HuH-7 (cell line): ENCODE measurements at regions not wholly inside any gene's neighbourhood (a gene's known extent, or its start where the extent isn't known, plus 50 kb on each side); places are given as distances from the start of the nearest gene placed in this dataset.
A peak's percentile ranks its signal among the peaks of the same experiment; 100 is the strongest.
"Not testable (repeated sequence)": the region's sequence is repeated elsewhere in the genome, so short reads cannot be mapped to it uniquely, and the experiment has no call there.

Experiments
- DNase-seq: peaks from one replicate; pipeline ENCODE4 v3.0.0; 2011; ENCODE audit warnings: low spot score

DNA sequence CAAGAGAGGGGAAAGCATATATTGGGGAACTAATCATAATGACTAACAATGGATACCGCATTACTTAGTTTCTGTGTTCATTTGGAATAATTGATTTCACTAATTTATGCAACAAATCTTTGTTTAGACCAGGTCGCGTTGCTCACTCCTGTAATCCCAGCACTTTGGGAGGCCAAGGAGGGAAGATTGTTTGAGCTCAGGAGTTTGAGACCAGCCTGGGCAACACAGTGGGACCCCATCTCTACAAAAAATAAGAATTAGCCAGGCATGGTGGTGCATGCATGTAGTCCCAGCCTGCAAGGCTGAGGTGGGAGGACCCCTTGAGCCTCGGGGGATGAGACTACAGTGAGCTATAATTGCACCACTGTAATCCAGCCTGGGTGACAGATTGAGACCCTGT, 585.7 kb upstream of the CBLB start:
- DNase-seq = no peak

DNA sequence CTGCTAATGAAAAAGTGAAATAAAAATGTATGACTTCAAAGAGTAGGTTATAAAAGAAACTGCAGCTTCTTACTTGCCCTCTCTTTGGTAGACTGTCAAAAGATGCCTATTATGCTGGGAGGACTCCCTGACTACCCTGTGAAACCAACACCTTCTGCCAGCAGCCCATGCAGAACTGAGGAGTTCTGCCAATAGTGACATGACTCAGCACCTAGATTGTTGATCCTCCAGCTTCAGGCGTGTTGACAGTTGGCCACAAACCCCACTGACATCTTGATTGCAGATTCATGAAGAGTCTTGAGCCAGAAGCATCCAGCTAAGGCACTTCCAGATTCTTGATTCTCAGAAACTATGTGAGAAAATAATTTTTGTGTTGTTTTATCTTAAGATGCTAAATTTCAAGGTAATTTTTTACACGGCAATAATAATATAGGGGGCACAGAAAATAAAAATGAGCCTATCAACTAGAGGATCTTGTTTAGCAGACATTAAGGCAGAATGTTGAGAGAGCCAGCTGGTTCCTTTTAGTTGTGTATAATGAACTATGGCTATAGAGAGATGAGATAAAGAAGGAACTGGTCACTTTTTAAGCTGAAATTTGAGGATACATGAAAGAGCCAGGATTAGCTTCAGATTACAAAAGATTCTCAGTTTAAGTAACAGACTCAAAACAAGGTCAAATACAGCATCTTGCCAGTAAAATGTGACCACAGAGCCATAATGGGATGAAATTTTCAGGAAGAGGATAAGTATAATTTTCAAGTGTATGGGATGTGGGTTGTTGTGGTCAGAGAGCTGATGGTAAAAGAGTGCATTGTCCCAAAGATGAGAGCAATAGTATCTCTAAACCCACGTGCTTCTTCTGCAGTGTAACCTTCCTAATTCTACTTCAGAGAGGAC, 588.7 kb upstream of the CBLB start:
- DNase-seq = no peak

DNA sequence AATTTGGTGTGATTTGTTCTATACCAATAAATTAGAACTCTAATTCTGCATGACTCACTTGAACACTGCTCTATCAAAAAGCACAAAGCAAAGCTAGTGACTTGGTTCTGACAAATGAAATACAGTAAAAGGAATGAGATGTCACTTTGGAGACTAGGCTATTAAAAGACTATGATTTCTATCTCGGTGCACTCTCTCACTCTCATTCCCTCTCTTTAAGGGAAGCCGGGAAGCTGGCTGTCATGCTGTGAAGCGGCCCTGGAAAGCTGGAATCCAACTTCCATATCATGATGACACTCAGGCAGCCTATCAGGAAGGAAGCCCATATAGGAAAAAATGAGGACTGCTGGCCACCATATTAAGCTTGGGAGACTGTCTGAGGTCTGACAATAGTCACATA, 590.1 kb upstream of the CBLB start:
- no peak for DNase-seq

DNA sequence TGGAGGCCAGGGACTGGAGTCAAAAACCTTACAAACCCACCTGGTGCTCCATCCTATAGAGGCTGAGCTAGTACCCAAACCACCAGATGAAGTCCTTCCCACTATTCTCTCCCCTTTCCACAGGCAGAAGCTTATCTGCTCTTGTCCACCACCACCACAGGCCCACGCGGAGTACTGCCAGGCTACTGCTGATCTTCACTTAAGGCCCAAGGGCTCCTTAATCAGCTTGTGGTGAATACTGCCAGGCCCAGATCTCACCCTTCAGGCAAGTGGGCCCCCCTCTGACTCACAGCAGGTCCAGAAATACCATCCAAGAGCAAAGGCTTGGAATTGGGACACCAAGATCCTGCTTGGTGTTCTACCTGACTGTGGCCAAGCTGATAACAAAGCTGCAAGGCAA, 598.1 kb upstream of the CBLB start:
- peak; percentile 5 for DNase-seq

DNA sequence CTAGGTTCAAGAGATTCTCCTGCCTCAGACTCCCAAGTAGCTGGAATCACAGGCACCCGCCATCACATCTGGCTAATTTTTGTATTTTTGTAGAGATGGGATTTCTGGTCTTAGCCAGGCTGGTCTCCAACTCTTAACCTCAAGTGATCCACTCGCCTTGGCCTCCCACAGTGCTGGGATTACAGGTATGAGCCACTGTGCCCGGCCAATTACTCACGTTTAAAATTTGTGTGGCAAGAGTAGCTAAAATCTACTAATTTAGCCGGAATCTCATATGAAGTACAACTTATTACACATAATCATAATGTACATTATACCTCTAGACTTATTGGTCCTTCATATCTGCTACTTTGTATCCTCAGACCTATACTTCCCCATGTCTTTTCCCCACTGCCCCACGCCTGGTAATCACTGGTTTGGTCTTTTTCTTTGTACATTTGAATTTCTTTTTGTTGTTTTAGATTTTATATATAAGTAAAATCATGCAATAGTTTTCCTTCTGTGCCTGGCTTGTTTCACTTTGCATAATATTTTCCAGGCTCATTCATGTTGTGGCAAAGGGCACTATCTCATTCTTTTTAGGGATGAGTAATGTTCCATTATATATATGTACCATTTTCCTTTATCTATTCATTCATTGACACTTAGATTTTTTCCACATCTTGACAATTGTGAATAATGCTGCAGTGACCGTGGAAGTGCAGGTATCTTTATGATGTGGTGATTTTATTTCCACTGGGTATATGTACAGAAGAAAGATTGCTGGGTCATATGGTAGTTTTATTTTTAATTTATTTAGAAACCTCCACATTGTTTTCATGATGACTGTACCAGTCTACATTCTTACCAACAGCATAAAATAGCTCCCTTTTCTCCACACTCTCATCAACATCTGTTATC, 605.0 kb upstream of the CBLB start:
- DNase-seq = no peak

DNA sequence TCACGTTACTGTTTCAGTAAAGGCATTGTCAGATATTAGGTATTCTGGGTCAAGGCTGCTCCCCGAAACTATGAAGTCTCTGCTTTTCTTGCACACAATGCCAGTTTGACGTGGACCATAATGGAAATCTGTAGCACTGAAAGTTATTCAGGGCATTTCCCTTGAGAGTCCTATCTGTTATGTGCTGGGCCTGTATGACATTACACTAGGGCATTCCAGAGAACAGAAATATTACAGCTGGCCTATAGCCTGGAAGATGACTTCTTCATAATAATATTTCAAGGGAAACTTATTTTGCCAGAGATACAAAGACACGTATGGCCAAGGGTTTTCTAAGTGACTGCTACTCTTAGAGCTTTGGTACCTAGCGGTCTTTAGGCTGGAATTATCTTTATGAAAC, 613.6 kb upstream of the CBLB start:
- no peak for DNase-seq

DNA sequence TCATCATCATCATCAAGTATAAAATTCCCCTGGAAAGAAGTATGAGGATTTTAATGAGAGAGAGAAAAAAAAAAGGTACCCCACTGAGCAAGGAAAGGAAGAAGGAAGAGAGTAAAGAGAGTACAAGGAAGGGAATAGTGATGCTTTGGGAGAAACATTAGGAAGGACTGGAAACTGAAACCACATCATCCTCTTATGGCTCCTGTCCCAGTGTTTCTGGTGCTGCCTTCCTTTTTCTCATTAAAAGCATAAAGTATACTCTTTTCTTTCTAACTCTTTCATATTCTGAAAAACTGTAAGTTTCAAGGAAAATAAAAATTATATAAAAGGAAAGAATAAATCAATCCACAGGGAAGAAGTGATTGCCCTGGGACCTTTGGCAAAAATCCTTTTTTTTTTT, 616.4 kb upstream of the CBLB start:
- DNase-seq = no peak

DNA sequence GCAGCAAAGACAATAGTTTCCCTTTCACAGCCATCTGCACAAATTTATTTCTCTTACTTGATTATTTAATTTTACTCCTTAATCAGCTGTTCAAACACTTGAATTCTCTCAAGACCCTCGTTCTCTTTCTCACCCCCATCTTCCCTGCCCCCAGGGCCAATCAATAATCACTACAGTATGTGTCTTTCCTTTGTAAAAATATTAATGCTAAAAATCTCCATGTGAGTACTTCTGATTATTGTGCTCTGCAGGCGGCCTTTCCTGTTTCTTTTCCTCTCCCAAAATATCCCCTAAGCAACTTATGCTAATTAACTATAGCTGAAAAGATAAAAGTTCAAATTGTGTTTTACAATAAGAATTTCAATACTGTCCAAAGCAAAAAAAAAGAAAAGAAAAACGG, 617.0 kb upstream of the CBLB start:
- no peak for DNase-seq

DNA sequence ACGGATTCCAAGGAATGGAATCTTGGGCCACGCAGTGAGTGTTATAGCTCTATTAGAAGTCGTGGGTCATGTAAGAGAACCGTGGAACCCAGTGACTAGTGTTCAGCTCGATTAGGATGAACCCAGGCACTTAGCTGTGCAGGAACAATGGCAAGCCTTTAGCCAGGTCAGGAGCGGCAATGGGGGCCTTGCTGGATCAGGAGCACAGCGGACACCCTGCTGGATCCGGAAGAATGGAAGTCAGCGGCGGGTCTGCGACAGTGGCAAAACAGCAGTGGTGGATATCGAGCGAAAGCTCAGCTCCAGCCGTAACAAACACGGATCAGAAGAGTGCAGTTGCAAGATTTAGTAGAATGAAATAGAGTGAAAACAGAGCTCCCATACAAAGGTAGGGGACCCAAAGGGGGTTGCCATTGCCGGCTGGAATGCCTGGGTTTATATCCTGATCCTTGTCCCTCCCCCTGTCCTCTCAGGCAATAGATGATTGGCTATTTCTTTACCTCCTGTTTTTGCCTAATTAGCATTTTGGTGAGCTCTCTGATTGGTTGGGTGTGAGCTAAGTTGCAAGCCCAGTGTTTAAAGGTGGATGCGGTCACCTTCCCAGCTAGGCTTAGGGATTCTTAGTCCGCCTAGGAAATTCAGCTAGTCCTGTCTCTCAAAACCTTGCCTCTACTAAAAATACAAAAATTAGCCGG, 618.3 kb upstream of the CBLB start:
- DNase-seq = not testable (repeated sequence)

DNA sequence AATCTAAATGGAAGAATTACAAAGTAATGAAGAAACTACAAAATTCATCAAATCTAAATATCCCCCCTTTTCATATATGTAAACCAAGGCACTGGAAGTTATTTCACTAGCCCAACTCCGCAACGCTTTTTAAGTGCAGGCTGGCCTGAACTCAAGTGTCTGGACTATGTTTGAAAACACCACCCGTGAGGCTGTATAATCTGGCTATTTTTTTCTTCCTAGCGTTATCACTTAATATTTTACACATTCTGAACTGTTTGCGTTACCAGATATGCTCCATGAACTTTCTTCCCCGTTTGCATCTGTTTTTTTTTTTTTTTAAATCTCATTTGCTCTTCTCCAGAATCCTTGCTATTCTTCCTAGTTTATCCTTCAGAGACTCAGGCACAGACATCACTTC, 619.5 kb upstream of the CBLB start:
- DNase-seq = no peak

DNA sequence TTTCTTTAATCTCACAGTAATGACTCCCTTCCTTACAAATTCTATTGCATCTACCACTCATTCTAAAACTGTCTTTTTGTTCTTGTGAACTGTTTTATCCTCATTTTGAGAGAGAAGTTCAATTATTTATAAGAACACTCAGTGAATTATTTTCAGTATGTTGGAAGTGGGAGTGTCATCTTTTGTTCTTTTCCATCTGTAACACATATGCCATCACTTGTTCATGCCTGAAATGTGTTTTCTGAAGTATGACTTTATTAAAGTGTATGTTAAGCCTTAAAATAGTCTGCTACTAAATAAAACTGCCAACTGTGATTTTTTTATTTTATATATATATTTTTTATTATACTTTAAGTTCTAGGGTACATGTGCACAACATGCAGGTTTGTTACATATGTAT, 623.0 kb upstream of the CBLB start:
- DNase-seq = no peak

DNA sequence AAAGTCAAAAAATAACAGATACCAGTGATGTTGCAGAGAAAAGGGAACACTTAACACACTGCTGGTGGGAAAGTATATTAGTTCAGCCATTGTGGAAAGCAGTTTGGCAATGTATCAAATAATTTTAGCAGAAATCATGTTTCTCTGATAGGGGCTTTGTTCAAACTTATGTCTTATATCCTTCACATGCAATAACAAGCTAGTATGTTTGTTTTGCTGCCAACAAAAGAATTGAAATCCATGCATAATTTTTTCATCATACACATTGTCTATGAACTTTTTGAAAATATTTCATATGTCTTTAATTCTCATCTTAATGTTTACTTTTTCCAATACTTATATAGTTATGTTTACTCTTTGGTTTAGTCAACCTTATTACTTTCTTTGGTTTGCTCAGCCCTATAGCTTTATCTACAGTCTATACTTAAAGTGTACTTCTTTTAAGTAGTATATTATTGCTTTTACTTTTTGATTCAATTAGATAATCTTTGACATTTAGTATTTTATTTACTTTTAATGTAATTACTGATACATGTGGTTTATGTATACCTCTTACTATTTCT, 639.6 kb upstream of the CBLB start:
- no peak for DNase-seq

DNA sequence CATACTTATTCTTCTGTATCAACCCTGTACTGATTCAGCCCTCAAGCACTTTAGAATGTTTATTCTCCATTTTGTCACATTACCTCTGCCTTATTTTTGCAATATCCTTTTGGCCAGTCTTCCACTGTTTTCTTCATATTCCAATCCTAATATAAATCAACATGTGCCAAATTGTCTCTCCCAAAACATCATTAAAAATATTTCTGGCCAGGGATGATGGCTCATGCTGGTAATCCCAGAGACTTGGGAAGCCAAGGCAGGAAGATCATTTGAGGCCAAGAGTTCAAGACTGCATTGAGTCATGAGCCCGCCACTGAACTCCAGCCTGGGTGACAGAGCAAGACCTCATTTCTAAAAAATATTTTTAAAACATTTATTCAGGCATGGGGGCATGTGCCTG, 641.4 kb upstream of the CBLB start:
- no peak for DNase-seq

DNA sequence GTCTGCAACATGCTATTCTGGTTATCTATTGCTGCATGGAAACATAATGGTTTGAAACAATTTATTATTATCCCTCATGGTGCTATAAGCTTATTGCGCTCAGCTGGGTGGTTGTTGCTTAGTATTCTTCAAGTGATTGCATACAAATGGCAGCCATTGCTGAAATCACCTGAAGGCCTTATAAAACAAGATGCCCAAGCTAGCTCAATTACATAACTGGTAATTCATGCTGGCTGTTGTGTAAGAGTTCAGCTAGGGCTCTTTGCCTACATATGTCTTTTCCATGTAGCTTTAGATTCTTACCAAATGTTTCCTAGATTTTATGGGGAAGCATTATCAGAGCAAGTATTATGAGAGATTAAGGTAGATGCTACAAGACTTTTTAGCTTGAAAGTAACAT, 644.0 kb upstream of the CBLB start:
- no peak for DNase-seq

DNA sequence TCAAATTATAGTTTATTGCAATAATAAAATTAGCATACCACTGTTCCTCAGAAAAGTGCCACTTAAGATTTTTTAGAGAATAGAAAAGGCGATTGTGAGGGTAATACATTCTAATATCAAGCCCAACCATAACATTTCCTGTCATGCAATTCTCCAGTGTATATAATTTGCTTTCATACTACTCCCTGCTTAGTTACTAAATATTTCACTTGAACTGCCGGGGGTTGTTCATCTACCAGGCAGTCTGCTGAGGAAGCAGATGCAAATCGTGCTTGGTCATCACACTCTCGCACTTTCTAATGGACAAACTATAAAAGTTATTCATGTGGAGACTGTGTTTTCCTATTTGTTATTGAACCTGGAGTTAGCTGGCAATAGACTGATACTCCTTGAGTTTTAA, 645.6 kb upstream of the CBLB start:
- DNase-seq = no peak

DNA sequence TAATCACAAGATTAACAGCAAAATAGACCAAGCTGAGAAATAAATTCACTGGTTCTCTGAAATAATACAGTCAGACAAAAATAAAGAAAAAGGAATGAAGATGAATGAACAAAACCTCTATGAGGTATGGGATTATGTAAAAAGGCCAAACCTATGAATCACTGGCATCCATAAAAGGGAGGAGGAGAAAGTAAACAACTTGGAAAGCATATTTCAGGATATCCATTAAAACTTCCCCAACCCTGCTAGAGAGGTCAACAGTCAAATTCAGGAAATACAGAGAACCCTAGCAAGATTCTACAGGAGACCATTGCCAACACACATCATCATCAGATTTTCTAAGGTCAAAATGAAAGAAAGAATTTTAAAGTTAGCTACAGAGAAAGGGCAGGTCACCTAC, 649.7 kb upstream of the CBLB start:
- no peak for DNase-seq

DNA sequence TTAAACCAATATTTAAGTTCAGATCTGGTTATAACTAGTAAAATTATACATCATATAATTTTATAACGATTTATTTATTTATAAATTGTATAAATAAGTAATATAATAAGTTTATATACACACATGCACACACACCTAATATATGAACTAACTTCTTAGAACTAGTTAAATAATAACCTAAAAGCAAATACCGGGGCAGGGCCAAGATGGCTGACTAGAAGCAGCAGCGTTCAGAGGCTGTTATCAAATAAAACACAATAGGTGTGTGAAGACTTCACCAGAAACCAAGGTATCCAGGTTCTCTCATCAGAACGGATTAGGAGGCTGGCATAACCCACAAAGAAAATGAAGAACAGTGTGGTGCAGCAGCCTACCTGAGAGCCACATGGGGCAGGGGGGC, 653.6 kb upstream of the CBLB start:
- DNase-seq = no peak

DNA sequence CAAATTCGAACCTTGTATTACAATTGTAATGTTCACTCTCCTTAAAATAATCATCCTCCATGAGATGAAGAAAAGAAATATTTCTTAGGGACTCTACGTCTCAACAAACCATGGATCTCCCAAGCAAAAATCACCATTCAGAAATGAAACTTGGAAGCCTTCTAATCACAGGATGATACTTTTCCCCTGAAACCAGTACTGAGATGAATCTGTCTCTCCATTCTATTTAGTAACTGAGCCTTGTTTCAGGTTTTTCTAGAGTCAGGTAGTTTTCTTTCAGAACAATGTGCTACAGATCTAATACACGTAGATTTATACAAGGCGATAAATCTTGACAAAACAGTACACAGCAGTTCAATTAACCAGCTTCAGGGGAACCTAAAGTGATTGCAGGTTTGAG, 660.1 kb upstream of the CBLB start:
- DNase-seq = no peak

DNA sequence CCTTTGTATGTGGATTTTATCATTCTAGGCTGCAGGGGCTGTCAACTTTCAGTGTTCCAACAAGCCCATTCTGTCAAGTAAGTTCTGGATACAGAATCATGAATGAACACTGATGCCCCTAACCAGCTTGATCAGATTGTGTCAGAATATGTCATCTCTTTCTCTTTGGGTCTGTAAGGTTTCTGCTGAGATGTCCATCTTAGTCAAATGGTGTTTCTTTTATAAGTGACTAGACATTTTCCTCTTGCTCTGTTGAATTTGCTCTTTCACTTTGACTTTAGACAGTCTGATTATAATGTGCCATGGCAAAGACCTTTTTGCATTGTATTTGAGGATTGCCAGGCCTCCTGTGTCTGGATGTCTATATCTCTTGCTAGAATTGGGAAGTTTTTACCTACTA, 660.9 kb upstream of the CBLB start:
- no peak for DNase-seq

DNA sequence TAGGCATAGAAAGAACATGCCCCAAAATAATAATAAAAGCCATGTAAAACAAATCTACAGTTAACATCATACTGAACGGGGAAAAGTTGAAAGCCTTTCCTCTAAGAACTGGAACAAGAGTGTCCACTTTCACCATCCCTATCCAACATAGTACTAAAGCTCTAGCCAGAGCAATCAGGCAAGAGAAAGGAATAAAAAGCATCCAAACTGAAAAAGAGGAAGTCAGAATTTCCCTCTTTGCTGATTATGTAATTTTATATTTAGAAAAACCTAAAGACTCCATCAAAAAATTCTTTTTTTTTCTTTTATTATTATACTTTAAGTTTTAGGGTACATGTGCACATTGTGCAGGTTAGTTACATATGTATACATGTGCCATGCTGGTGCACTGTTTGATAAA, 661.6 kb upstream of the CBLB start:
- no peak for DNase-seq

DNA sequence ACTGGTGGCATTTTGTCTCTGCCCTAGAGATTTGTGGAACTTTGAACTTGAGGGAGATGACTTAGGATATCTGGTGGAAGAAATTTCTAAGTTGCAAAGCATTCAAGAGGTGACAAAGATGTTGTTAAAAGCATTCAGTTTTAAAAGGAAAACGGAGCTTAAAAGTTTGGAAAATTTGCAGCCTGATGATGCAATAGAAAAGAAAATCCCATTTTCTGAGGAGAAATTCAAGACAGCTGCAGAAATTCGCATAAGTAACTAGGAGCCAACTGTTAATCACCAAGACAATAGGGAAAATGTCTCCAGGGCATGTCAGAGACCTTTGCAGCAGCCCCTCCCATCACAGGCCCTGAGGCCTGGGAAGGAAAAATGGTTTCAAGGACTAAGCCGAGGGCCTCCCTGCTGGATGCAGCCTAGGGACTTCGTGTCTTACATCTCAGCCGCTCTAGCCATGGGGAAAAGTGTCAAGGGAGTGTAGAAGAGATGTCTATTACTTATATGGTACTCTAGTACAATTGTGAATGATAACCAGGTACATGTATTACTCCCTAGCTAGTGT, 663.0 kb upstream of the CBLB start:
- not testable (repeated sequence) for DNase-seq
